CD4-positive, alpha-beta memory T cell (primary cell): ENCODE measurements at regions not wholly inside any gene's neighbourhood (a gene's known extent, or its start where the extent isn't known, plus 50 kb on each side); places are given as distances from the start of the nearest gene placed in this dataset.

ENCODE experiments used
- CTCF ChIA-PET: fragments of 350-600 bp; sonication (Branson Sonifier 250); formaldehyde crosslinking; loops from one replicate; lab custom pipeline; 2021; ENCODE audit warnings: inconsistent platforms; ENCODE audit not compliant: partially characterized antibody; lab: Charles Lee
- POLR2A ChIA-PET: fragments of 350-600 bp; sonication (Branson Sonifier 250); formaldehyde crosslinking; loops from one replicate; lab custom pipeline; 2021; ENCODE audit not compliant: partially characterized antibody; lab: Charles Lee
- DNase-seq, 5 donors: peaks; one replicate each; pipeline versions ENCODE4 v3.0.0 to v3.0.0-alpha.2; 2020 to 2022; ENCODE audit warnings: mixed read lengths in 1 of 5
- H3K27ac ChIP-seq: one replicate; pipeline ENCODE4 v1.7.0; 2013; ENCODE audit warnings: low read depth, low read length
- H3K27me3 ChIP-seq: 2 replicates; pipeline ENCODE4 v1.7.0; 2013; ENCODE audit warnings: mild to moderate bottlenecking, low read length, moderate library complexity; ENCODE audit not compliant: insufficient read depth
- H3K36me3 ChIP-seq: 2 replicates; pipeline ENCODE4 v1.7.0; 2013; ENCODE audit warnings: mild to moderate bottlenecking, low read length, moderate library complexity; ENCODE audit not compliant: insufficient read depth
- H3K4me1 ChIP-seq: 2 replicates; pipeline ENCODE4 v1.7.0; 2013; ENCODE audit warnings: mild to moderate bottlenecking, low read length, moderate library complexity; ENCODE audit not compliant: insufficient read depth
- H3K4me3 ChIP-seq, 2 donors: one replicate each; pipeline ENCODE4 v1.7.0; 2013; ENCODE audit warnings: low read length in 2 of 2, mild to moderate bottlenecking in 1 of 2
- H3K9me3 ChIP-seq, 2 donors: one replicate each; pipeline ENCODE4 v1.7.0; 2013; ENCODE audit warnings: low read length in 2 of 2, control low read depth in 1 of 2; ENCODE audit not compliant: control insufficient read depth in 1 of 2
- H3K27ac Mint-ChIP-seq, 7 donors: one replicate each; pipeline ENCODE4 v1.8.0; 2020 to 2021; ENCODE audit warnings: mixed read lengths in 7 of 7, mild to moderate bottlenecking in 6 of 7, inconsistent platforms in 3 of 7, moderate library complexity in 3 of 7
- H3K27me3 Mint-ChIP-seq, 2 donors: one replicate each; pipeline ENCODE4 v1.8.0; 2020 to 2021; ENCODE audit warnings: mixed read lengths in 2 of 2
- H3K36me3 Mint-ChIP-seq, 2 donors: one replicate each; pipeline ENCODE4 v1.8.0; 2020 to 2021; ENCODE audit warnings: mixed read lengths in 2 of 2, inconsistent platforms in 1 of 2, mild to moderate bottlenecking in 1 of 2
- H3K4me1 Mint-ChIP-seq, 4 donors: one replicate each; pipeline ENCODE4 v1.8.0; 2020 to 2021; ENCODE audit warnings: mixed read lengths in 4 of 4, mild to moderate bottlenecking in 1 of 4
- H3K4me3 Mint-ChIP-seq, 8 donors: one replicate each; pipeline ENCODE4 v1.8.0; 2020 to 2021; ENCODE audit warnings: mixed read lengths in 8 of 8, mild to moderate bottlenecking in 7 of 8, moderate library complexity in 6 of 8, inconsistent platforms in 3 of 8
- H3K9me3 Mint-ChIP-seq, 8 donors: one replicate each; pipeline ENCODE4 v1.8.0; 2020 to 2021; ENCODE audit warnings: mixed read lengths in 8 of 8, mild to moderate bottlenecking in 5 of 8, inconsistent platforms in 3 of 8, moderate library complexity in 1 of 8
- intact Hi-C: fragments of 100-400 bp; cut with micrococcal nuclease; formaldehyde crosslinking; loops from one replicate; pipeline ENCODE4 v1.15.1; 2023

DNA sequence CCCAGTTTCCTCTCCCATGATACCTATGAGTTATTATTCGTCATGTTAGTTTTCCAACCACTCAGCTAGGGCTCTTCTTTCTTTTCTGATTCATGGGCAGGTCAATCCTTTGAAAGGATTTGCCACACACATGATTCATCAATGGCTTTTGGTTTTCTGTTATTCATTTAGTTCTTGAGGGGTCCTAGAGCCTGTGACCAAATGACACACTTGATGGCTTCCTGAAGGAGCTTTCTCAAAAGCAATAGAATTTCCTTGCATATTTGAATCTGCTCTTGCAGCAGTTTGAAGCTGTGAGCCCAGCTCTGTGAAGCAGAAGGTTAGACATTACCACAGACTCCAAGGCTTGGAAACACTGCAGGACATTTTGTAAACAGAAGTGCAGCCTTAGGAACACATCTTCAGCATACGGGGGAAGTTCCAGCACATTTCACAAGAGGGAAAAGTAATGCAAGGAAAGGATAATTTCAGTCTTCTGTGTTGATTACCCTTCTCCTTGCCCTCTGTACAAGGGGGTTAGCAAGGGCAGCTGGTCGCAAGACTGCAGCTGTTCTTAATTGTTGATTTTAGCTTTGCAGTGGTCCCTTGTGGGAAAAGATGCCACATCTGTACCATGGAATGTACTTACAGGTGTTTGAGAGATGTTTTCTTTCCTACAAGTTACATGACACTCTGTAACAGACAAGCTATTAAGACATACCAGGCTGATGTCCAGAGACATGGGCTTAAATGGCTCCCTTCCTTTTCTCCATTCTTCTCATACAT is 338.6 kb downstream of the KCNRG start:
- no peaks in the 10 kb centered on the region for H3K27me3 Mint-ChIP-seq
- no peak for DNase-seq
- ChIA-PET CTCF (interaction anchor here (0.9 kb wide), 1 partner anchor 11 kb away, joined by 4 read pairs; no protein-coding TSS in a partner anchor), POLR2A (interaction anchor here (0.8 to 1.1 kb wide), 2 partner anchors 94 to 228 kb away, joined by 3 read pairs; no protein-coding TSS in a partner anchor)
- Histone ChIP-seq H3K4me3 (no peak overlapping the region), H3K4me1 (peaks cover 27% of the 10 kb centered on the region), H3K9me3 (no peaks in the 10 kb centered on the region), H3K27ac (no peak overlapping the region), H3K36me3 (no peaks in the 10 kb centered on the region), H3K27me3 (no peaks in the 10 kb centered on the region)
- no peaks in the 10 kb centered on the region for H3K9me3 Mint-ChIP-seq
- no peaks in the 10 kb centered on the region for H3K36me3 Mint-ChIP-seq
- peaks cover 16 to 40% (median 32%) of the 10 kb centered on the region in 4 donors for H3K4me1 Mint-ChIP-seq
- intact Hi-C loops = loop anchor here (2.0 kb wide), 1 partner anchor 15 kb away; no protein-coding TSS in a partner anchor
- peak overlapping the region in 1 of 7 donors; percentile 90 for H3K27ac Mint-ChIP-seq
- peak overlapping the region in 1 of 8 donors; percentile 37 for H3K4me3 Mint-ChIP-seq

- Histone ChIP-seq H3K4me1 (peaks cover 45% of the 10 kb centered on the region), H3K27ac (no peak overlapping the region), H3K4me3 (peak overlapping the region in 1 of 2 donors; percentile 14), H3K27me3 (no peaks in the 10 kb centered on the region), H3K36me3 (no peaks in the 10 kb centered on the region), H3K9me3 (no peaks in the 10 kb centered on the region)
- intact Hi-C loops = loop anchor here (2.0 to 5.0 kb wide), 2 partner anchors 13 to 557 kb away; no protein-coding TSS in a partner anchor
- POLR2A ChIA-PET = interaction anchor here (2.7 kb wide), 1 partner anchor 10 kb away, joined by 11 read pairs; no protein-coding TSS in a partner anchor
- DNase-seq = no peak
- H3K4me3 Mint-ChIP-seq = peak overlapping the region in 7 of 8 donors; percentile 45 to 80 (median 71)
- no peaks in the 10 kb centered on the region for H3K36me3 Mint-ChIP-seq
- H3K9me3 Mint-ChIP-seq = no peaks in the 10 kb centered on the region
- H3K27me3 Mint-ChIP-seq = no peaks in the 10 kb centered on the region
- peaks cover 27 to 56% (median 46%) of the 10 kb centered on the region in 4 donors for H3K4me1 Mint-ChIP-seq
- peak overlapping the region in 6 of 7 donors; percentile 51 to 85 (median 75) for H3K27ac Mint-ChIP-seq
- CTCF ChIA-PET = interaction anchor here (1.0 to 1.7 kb wide), 3 partner anchors 15 to 166 kb away, joined by 3 to 4 read pairs (median 3); no protein-coding TSS in a partner anchor
Measured at GRCh38 chr13:50355797-50356196, 340.6 kb downstream of the KCNRG start.

DNA sequence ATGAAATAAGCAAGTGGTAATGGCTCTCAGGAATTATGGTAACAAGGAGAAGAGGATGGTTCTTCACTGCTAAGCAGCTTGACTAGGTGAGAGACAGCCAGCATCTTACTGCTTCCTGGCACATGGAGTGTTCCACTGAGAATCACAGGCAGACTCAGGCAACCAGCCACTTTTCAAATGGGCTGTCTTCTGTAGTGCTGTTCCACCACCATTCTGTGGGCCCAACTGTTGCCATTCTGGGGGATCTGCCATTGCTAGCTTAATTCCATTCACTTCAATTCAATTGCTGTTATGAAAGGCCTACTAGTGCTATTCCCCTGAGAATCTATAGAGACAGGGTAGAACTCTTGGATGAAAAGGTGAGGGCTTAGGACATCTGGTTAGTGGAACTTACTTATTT is 341.9 kb downstream of the KCNRG start:
- Histone ChIP-seq H3K27ac (no peak overlapping the region), H3K36me3 (no peaks in the 10 kb centered on the region), H3K4me3 (no peak overlapping the region), H3K27me3 (no peaks in the 10 kb centered on the region), H3K4me1 (peaks cover 56% of the 10 kb centered on the region), H3K9me3 (no peaks in the 10 kb centered on the region)
- DNase-seq = no peak
- no peaks in the 10 kb centered on the region for H3K27me3 Mint-ChIP-seq
- ChIA-PET CTCF (interaction anchor here (0.8 kb wide), 1 partner anchor 39 kb away, joined by 3 read pairs; no protein-coding TSS in a partner anchor), POLR2A (interaction anchor here (2.7 kb wide), 1 partner anchor 8 kb away, joined by 11 read pairs; no protein-coding TSS in a partner anchor)
- peaks cover 0 to 1% (median 0%) of the 10 kb centered on the region in 8 donors for H3K9me3 Mint-ChIP-seq
- peaks cover 38 to 68% (median 58%) of the 10 kb centered on the region in 4 donors for H3K4me1 Mint-ChIP-seq
- intact Hi-C loops = loop anchor here (5.0 kb wide), 1 partner anchor 555 kb away; no protein-coding TSS in a partner anchor
- H3K4me3 Mint-ChIP-seq = no peak overlapping the region
- no peak overlapping the region for H3K27ac Mint-ChIP-seq
- H3K36me3 Mint-ChIP-seq = no peaks in the 10 kb centered on the region

DNA sequence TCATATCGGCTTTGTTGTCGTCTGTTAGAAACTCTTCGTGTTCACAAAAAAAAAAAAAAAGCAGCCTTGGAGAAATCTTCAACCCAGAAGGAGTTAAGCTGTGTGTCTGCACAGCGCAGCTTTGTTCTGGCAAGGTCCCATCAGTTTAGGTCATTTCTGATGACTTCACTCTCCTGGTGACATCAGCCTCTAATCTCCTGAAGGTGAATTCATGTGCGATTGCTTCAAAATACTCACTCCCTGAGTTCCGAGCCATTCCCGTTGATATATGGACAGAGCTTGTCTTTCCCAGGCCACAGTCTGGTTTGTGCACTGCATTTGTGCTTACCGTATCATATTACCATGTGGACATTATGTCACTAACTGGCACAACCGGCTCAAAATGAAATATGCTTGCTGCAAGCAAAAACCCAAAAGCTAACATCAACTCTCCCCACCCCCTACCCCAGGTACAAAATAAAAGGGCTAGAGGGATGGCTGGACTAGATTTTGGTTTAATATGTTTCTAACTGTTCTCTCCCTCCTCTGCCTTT is 342.4 kb downstream of the KCNRG start:
- ChIA-PET CTCF (interaction anchor here (0.8 kb wide), 1 partner anchor 40 kb away, joined by 3 read pairs; no protein-coding TSS in a partner anchor), POLR2A (interaction anchor here (1.6 to 2.7 kb wide), 2 partner anchors 8 to 231 kb away, joined by 5 to 11 read pairs; no protein-coding TSS in a partner anchor)
- H3K9me3 Mint-ChIP-seq = peaks cover 0 to 1% (median 0%) of the 10 kb centered on the region in 8 donors
- no peak overlapping the region for H3K27ac ChIP-seq
- H3K4me3 ChIP-seq = no peak overlapping the region
- peak overlapping the region in 3 of 7 donors; percentile 18 to 63 (median 25) for H3K27ac Mint-ChIP-seq
- no peak for DNase-seq
- H3K9me3 ChIP-seq = no peaks in the 10 kb centered on the region
- H3K27me3 Mint-ChIP-seq = no peaks in the 10 kb centered on the region
- H3K4me3 Mint-ChIP-seq = peak overlapping the region in 1 of 8 donors; percentile 3
- peaks cover 56% of the 10 kb centered on the region for H3K4me1 ChIP-seq
- H3K36me3 ChIP-seq = no peaks in the 10 kb centered on the region
- intact Hi-C loops = loop anchor here (5.0 kb wide), 1 partner anchor 555 kb away; no protein-coding TSS in a partner anchor
- H3K36me3 Mint-ChIP-seq = no peaks in the 10 kb centered on the region
- H3K4me1 Mint-ChIP-seq = peaks cover 41 to 73% (median 58%) of the 10 kb centered on the region in 4 donors
- no peaks in the 10 kb centered on the region for H3K27me3 ChIP-seq

DNA sequence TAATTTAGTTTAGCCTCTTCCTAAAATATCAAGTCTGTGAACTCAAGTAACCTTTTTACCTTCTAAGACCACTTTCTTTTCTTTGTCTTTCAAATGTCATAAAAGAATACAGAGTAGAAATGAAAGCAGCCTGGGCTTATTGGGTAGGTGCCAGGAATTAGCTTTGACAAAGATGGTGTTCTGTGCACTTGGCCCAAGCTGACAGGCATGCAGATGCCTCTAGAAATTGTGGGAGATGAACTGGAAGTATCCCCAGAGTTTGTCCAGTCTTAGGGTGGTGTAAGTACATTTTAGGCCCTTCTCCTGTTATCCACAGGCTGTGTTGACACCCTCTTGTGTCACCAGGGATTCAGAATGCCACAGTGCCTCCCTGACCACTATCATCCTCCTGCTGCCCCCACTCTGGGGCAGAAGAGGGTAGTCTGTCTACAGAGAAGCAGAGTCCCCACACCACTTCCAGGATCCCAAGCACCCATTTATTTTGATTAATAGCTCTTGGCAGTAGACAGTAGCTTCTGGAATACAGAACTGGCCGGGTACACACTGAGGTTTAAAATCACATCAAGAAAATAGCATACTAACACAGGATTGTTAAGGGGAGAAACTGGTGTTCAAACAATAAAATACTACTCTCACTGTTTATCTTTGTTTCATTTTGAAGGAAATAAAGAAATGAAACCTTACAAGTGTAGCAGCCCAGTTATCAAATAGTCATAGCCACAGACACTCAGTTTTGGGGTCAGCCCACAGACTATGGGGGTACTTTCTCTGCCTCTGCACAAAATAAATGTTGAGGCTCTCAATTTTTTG is 343.2 kb downstream of the KCNRG start:
- Mint-ChIP-seq H3K4me3 (peak overlapping the region in 1 of 8 donors; percentile 5), H3K27me3 (no peaks in the 10 kb centered on the region), H3K4me1 (peaks cover 41 to 75% (median 58%) of the 10 kb centered on the region in 4 donors), H3K36me3 (no peaks in the 10 kb centered on the region), H3K9me3 (peaks cover 0 to 1% (median 0%) of the 10 kb centered on the region in 8 donors), H3K27ac (peak overlapping the region in 6 of 7 donors; percentile 25 to 82 (median 70))
- Histone ChIP-seq H3K27ac (no peak overlapping the region), H3K4me1 (peaks cover 56% of the 10 kb centered on the region), H3K9me3 (no peaks in the 10 kb centered on the region), H3K27me3 (no peaks in the 10 kb centered on the region), H3K4me3 (no peak overlapping the region), H3K36me3 (no peaks in the 10 kb centered on the region)
- POLR2A ChIA-PET = interaction anchor here (1.6 to 1.7 kb wide), 2 partner anchors 232 to 234 kb away, joined by 5 read pairs; no protein-coding TSS in a partner anchor
- no peak for DNase-seq
- CTCF ChIA-PET = interaction anchor here (0.6 to 1.5 kb wide), 3 partner anchors 24 to 52 kb away, joined by 3 read pairs; no protein-coding TSS in a partner anchor
- intact Hi-C loops = loop anchor here (5.0 kb wide), 1 partner anchor 554 kb away; no protein-coding TSS in a partner anchor

GRCh38 chr13:50359041-50359367 is 343.8 kb downstream of the KCNRG start:
- no peaks in the 10 kb centered on the region for H3K36me3 Mint-ChIP-seq
- no peak for DNase-seq
- no peaks in the 10 kb centered on the region for H3K27me3 Mint-ChIP-seq

More at GRCh38 chr13:50359041-50359367, 343.8 kb downstream of the KCNRG start:
- Histone ChIP-seq H3K4me1 (peaks cover 56% of the 10 kb centered on the region), H3K27ac (no peak overlapping the region), H3K4me3 (no peak overlapping the region), H3K36me3 (no peaks in the 10 kb centered on the region), H3K27me3 (no peaks in the 10 kb centered on the region), H3K9me3 (no peaks in the 10 kb centered on the region)
- H3K4me1 Mint-ChIP-seq = peaks cover 41 to 75% (median 59%) of the 10 kb centered on the region in 4 donors
- no peak overlapping the region for H3K4me3 Mint-ChIP-seq
- peaks cover 0 to 1% (median 0%) of the 10 kb centered on the region in 8 donors for H3K9me3 Mint-ChIP-seq
- H3K27ac Mint-ChIP-seq = no peak overlapping the region
- intact Hi-C loops = loop anchor here (5.0 kb wide), 1 partner anchor 553 kb away; no protein-coding TSS in a partner anchor
- ChIA-PET CTCF (interaction anchor here (0.6 to 1.5 kb wide), 3 partner anchors 23 to 51 kb away, joined by 3 read pairs; no protein-coding TSS in a partner anchor), POLR2A (interaction anchor here (1.6 to 1.7 kb wide), 2 partner anchors 233 to 235 kb away, joined by 5 read pairs; no protein-coding TSS in a partner anchor)
